ENCODE measurements at regions not wholly inside any gene's neighbourhood (a gene's known extent, or its start where the extent isn't known, plus 50 kb on each side); places are given as distances from the start of the nearest gene placed in this dataset.

GRCh38 chr5:109989994-109990722 lies 300.4 kb downstream of the MAN2A1 start:
- TF ChIP-seq, protein P1, sequence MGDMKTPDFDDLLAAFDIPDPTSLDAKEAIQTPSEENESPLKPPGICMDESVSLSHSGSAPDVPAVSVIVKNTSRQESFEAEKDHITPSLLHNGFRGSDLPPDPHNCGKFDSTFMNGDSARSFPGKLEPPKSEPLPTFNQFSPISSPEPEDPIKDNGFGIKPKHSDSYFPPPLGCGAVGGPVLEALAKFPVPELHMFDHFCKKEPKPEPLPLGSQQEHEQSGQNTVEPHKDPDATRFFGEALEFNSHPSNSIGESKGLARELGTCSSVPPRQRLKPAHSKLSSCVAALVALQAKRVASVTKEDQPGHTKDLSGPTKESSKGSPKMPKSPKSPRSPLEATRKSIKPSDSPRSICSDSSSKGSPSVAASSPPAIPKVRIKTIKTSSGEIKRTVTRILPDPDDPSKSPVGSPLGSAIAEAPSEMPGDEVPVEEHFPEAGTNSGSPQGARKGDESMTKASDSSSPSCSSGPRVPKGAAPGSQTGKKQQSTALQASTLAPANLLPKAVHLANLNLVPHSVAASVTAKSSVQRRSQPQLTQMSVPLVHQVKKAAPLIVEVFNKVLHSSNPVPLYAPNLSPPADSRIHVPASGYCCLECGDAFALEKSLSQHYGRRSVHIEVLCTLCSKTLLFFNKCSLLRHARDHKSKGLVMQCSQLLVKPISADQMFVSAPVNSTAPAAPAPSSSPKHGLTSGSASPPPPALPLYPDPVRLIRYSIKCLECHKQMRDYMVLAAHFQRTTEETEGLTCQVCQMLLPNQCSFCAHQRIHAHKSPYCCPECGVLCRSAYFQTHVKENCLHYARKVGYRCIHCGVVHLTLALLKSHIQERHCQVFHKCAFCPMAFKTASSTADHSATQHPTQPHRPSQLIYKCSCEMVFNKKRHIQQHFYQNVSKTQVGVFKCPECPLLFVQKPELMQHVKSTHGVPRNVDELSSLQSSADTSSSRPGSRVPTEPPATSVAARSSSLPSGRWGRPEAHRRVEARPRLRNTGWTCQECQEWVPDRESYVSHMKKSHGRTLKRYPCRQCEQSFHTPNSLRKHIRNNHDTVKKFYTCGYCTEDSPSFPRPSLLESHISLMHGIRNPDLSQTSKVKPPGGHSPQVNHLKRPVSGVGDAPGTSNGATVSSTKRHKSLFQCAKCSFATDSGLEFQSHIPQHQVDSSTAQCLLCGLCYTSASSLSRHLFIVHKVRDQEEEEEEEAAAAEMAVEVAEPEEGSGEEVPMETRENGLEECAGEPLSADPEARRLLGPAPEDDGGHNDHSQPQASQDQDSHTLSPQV (IDR thresholded peaks at IDR 0.05): no peak
- TF ChIP-seq BRCA1 (IDR thresholded peaks at IDR 0.05; ENCODE audit: low read depth, low read length): no peak
- no peak for TF ChIP-seq ZSCAN29 (IDR thresholded peaks at IDR 0.05)
- TF ChIP-seq CBX3 (IDR thresholded peaks at IDR 0.05; ENCODE audit: borderline replicate concordance, low read depth): no peak

Measured in GM12878 (cell line).